Central memory CD8-positive, alpha-beta T cell (primary cell): ENCODE measurements at regions not wholly inside any gene's neighbourhood (a gene's known extent, or its start where the extent isn't known, plus 50 kb on each side); places are given as distances from the start of the nearest gene placed in this dataset.
"Not testable (repeated sequence)": the region's sequence is repeated elsewhere in the genome, so short reads cannot be mapped to it uniquely, and the experiment has no call there.

ENCODE experiments used
- ATAC-seq: fragments of 150-1000 bp; cut with Tn5 transposase; replicated peaks from 2 replicates; pipeline ENCODE4 v1.10.0; 2022; ENCODE audit warnings: mild to moderate bottlenecking, moderate FRiP score, moderate number of reproducible peaks; ENCODE audit not compliant: poor library complexity, severe bottlenecking; ENCODE audit errors: extremely low read depth
- DNase-seq, 2 donors: peaks; one replicate each; pipeline ENCODE4 v3.0.0; 2021; ENCODE audit warnings: low spot score in 2 of 2
- H3K27ac Mint-ChIP-seq: one replicate; pipeline ENCODE4 v1.8.0; 2022; ENCODE audit warnings: low read depth, mild to moderate bottlenecking, moderate library complexity, mixed read lengths
- H3K27me3 Mint-ChIP-seq: one replicate; pipeline ENCODE4 v1.8.0; 2022; ENCODE audit warnings: mixed read lengths
- H3K36me3 Mint-ChIP-seq: one replicate; pipeline ENCODE4 v1.8.0; 2022; ENCODE audit warnings: mild to moderate bottlenecking, moderate library complexity, mixed read lengths; ENCODE audit not compliant: insufficient read depth
- H3K4me1 Mint-ChIP-seq: one replicate; pipeline ENCODE4 v1.8.0; 2022; ENCODE audit warnings: mixed read lengths
- H3K4me3 Mint-ChIP-seq: one replicate; pipeline ENCODE4 v1.8.0; 2022; ENCODE audit warnings: mild to moderate bottlenecking, moderate library complexity, mixed read lengths
- H3K9me3 Mint-ChIP-seq: one replicate; pipeline ENCODE4 v1.8.0; 2022; ENCODE audit warnings: mixed read lengths

DNA sequence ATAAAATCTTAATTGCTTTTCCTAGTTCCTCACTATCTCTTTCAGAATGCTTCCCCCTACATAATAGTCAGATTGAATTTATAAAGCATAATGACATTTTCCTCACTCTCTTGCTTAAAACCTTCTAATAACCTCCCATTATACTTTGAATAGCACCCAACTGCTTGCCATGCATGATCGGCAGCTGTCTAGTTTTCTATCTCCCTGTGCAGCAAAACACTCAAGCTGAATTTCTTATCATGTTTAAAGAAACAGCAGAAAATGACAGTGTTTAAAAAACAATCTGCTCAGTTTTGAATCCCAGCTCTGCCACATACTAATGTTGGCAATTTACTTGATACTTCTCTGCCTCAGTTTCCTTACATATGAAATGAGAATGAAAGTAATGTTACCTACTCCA, 947.1 kb upstream of the HS3ST1 start:
- H3K4me3 Mint-ChIP-seq = no peak overlapping the region
- H3K27me3 Mint-ChIP-seq = no peaks in the 10 kb centered on the region
- H3K4me1 Mint-ChIP-seq = no peaks in the 10 kb centered on the region
- H3K36me3 Mint-ChIP-seq = no peaks in the 10 kb centered on the region
- ATAC-seq (no peak), DNase-seq (no peak)
- peaks cover 31% of the 10 kb centered on the region for H3K9me3 Mint-ChIP-seq
- H3K27ac Mint-ChIP-seq = no peak overlapping the region

DNA sequence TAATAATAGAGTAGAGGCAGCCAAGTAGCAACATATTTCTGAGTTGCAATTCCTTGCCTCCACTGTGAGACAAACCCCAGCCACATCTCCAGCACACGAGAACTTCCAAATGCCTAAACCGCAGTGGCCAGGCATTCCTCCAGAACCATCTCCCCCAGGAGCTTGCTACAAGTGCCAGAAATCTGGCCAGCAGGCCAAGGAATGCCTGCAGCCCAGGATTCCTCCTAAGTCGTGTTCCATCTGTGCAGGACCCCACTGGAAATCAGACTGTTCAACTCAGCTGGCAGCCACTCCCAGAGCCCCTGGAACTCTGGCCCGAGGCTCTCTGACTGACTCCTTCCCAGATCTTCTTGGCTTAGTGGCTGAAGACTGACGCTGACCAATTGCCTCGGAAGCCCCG, 937.2 kb upstream of the HS3ST1 start:
- H3K27ac Mint-ChIP-seq, ATAC-seq: not testable (repeated sequence)
- H3K9me3 Mint-ChIP-seq = peaks cover 23% of the 10 kb centered on the region

GRCh38 chr4:12360391-12360790, 931.7 kb upstream of the HS3ST1 start:
- Mint-ChIP-seq H3K4me3 (no peak overlapping the region), H3K27me3 (no peaks in the 10 kb centered on the region), H3K4me1 (no peaks in the 10 kb centered on the region), H3K27ac (no peak overlapping the region), H3K36me3 (peaks cover 2% of the 10 kb centered on the region), H3K9me3 (peaks cover 30% of the 10 kb centered on the region)
- ATAC-seq (no peak), DNase-seq (no peak)

More for the DNA sequence above, 937.2 kb upstream of the HS3ST1 start:
- not testable (repeated sequence) for H3K4me3 Mint-ChIP-seq, H3K36me3 Mint-ChIP-seq, H3K4me1 Mint-ChIP-seq, H3K27me3 Mint-ChIP-seq, DNase-seq

GRCh38 chr4:12359420-12359819, 930.7 kb upstream of the HS3ST1 start:
- no peaks in the 10 kb centered on the region for H3K27me3 Mint-ChIP-seq
- H3K36me3 Mint-ChIP-seq = peaks cover 1% of the 10 kb centered on the region
- H3K27ac Mint-ChIP-seq = no peak overlapping the region
- DNase-seq (no peak), ATAC-seq (no peak)
- H3K4me1 Mint-ChIP-seq = no peaks in the 10 kb centered on the region
- no peak overlapping the region for H3K4me3 Mint-ChIP-seq
- H3K9me3 Mint-ChIP-seq = peaks cover 21% of the 10 kb centered on the region

DNA sequence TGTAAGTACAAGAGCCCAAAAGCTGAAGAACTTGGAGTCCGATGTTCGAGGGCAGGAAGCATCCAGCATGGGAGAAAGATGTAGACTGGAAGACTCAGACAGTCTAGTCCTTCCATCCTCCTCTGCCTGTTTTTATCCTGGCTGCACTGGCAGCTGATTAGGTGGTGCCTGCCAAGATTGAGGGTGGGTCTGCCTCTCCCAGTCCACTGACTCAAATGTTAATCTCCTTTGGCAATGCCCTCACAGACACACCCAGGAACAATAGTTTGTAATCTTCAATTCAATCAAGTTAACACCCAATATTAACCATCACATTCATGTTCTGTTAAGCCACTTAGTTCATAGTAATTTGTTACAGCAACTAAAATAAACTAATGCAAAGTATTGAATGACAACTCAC, 904.4 kb upstream of the HS3ST1 start:
- not testable (repeated sequence) for H3K4me1 Mint-ChIP-seq, H3K4me3 Mint-ChIP-seq, H3K27me3 Mint-ChIP-seq, DNase-seq, H3K36me3 Mint-ChIP-seq, ATAC-seq, H3K27ac Mint-ChIP-seq
- H3K9me3 Mint-ChIP-seq = peaks cover 20% of the 10 kb centered on the region

- DNase-seq = no peak
- ATAC-seq = no peak
- Mint-ChIP-seq H3K4me1 (no peaks in the 10 kb centered on the region), H3K4me3 (no peak overlapping the region), H3K27me3 (no peaks in the 10 kb centered on the region), H3K27ac (no peak overlapping the region), H3K36me3 (no peaks in the 10 kb centered on the region), H3K9me3 (peaks cover 5% of the 10 kb centered on the region)
These were observed 896.3 kb upstream of the HS3ST1 start for GRCh38 chr4:12324965-12325364.

- no peak overlapping the region for H3K27ac Mint-ChIP-seq
- no peaks in the 10 kb centered on the region for H3K27me3 Mint-ChIP-seq
- no peaks in the 10 kb centered on the region for H3K4me1 Mint-ChIP-seq
- H3K9me3 Mint-ChIP-seq = no peaks in the 10 kb centered on the region
- H3K4me3 Mint-ChIP-seq = no peak overlapping the region
- H3K36me3 Mint-ChIP-seq = no peaks in the 10 kb centered on the region
- no peak for DNase-seq
- no peak for ATAC-seq
These were observed 891.1 kb upstream of the HS3ST1 start for GRCh38 chr4:12319765-12320164.

- H3K27me3 Mint-ChIP-seq = no peaks in the 10 kb centered on the region
- ATAC-seq (no peak), DNase-seq (no peak)
- H3K36me3 Mint-ChIP-seq = no peaks in the 10 kb centered on the region
- peaks cover 14% of the 10 kb centered on the region for H3K9me3 Mint-ChIP-seq
- H3K4me3 Mint-ChIP-seq = no peak overlapping the region
- no peaks in the 10 kb centered on the region for H3K4me1 Mint-ChIP-seq
- no peak overlapping the region for H3K27ac Mint-ChIP-seq
These were observed 876.2 kb upstream of the HS3ST1 start for GRCh38 chr4:12304905-12305304.

GRCh38 chr4:12296366-12296765, 867.7 kb upstream of the HS3ST1 start:
- Mint-ChIP-seq H3K4me1 (no peaks in the 10 kb centered on the region), H3K27me3 (no peaks in the 10 kb centered on the region), H3K4me3 (no peak overlapping the region), H3K36me3 (peaks cover 2% of the 10 kb centered on the region), H3K27ac (no peak overlapping the region), H3K9me3 (peaks cover 22% of the 10 kb centered on the region)
- DNase-seq (no peak), ATAC-seq (no peak)

- H3K36me3 Mint-ChIP-seq = peaks cover 2% of the 10 kb centered on the region
- ATAC-seq (no peak), DNase-seq (no peak)
- peaks cover 23% of the 10 kb centered on the region for H3K9me3 Mint-ChIP-seq
- H3K27ac Mint-ChIP-seq = no peak overlapping the region
- no peaks in the 10 kb centered on the region for H3K4me1 Mint-ChIP-seq
- H3K4me3 Mint-ChIP-seq = no peak overlapping the region
- no peaks in the 10 kb centered on the region for H3K27me3 Mint-ChIP-seq
These were observed 865.3 kb upstream of the HS3ST1 start for GRCh38 chr4:12293906-12294525.

- Mint-ChIP-seq H3K9me3 (peaks cover under 1% of the 10 kb centered on the region), H3K4me1 (no peaks in the 10 kb centered on the region), H3K36me3 (no peaks in the 10 kb centered on the region), H3K27me3 (no peaks in the 10 kb centered on the region), H3K27ac (no peak overlapping the region), H3K4me3 (no peak overlapping the region)
- DNase-seq (no peak), ATAC-seq (no peak)
These were observed 857.7 kb upstream of the HS3ST1 start for GRCh38 chr4:12286351-12286750.

DNA sequence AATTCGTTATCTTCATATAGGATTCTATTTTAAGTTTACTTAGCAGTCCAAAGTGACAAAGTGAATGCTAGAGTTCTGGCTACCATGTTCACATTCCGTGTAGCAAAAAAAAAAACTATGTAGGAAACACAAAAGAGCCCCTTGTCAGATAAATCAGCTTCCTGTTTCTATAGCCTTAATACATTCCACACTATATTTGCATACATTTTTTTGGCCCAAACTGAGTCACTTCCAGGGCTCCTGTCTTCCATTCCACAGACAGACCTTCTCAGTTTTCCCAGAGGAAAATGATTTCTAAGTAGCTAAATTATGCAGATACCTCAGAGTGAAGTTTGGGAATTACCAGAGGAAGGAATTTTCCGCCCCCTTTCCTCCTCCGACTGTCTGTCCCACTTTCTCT, 841.9 kb upstream of the HS3ST1 start:
- DNase-seq (no peak), ATAC-seq (no peak)
- Mint-ChIP-seq H3K27ac (no peak overlapping the region), H3K27me3 (no peaks in the 10 kb centered on the region), H3K4me1 (no peaks in the 10 kb centered on the region), H3K4me3 (no peak overlapping the region), H3K9me3 (no peaks in the 10 kb centered on the region), H3K36me3 (no peaks in the 10 kb centered on the region)

DNA sequence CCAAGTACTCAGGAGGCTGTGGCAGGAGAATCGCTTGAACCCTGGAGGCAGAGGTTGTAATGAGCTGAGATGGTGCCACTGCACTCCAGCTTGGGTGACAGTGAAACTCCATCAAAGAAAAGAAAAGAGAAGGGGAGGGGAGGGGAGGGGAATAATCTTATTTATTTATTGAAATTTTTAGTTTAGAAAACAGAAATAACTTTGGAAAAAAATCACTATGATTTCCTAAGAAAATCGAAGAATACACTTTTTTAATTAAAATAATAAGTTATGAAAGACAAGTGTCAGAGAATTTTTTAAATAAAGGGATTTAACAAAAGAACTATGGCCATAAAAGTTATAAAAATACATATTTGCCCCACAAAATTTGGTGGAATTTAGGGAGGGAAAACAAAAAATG, 836.9 kb upstream of the HS3ST1 start:
- Mint-ChIP-seq H3K4me3 (no peak overlapping the region), H3K27me3 (no peaks in the 10 kb centered on the region), H3K9me3 (peaks cover 6% of the 10 kb centered on the region), H3K27ac (no peak overlapping the region), H3K36me3 (no peaks in the 10 kb centered on the region), H3K4me1 (no peaks in the 10 kb centered on the region)
- DNase-seq (no peak), ATAC-seq (no peak)

GRCh38 chr4:12260453-12260852, 831.8 kb upstream of the HS3ST1 start:
- ATAC-seq (no peak), DNase-seq (no peak)
- Mint-ChIP-seq H3K27me3 (no peaks in the 10 kb centered on the region), H3K4me3 (no peak overlapping the region), H3K9me3 (peaks cover 12% of the 10 kb centered on the region), H3K27ac (no peak overlapping the region), H3K4me1 (no peaks in the 10 kb centered on the region), H3K36me3 (no peaks in the 10 kb centered on the region)
